ENCODE measurements at regions not wholly inside any gene's neighbourhood (a gene's known extent, or its start where the extent isn't known, plus 50 kb on each side); places are given as distances from the start of the nearest gene placed in this dataset.
"Not testable (repeated sequence)": the region's sequence is repeated elsewhere in the genome, so short reads cannot be mapped to it uniquely, and the experiment has no call there.

DNA sequence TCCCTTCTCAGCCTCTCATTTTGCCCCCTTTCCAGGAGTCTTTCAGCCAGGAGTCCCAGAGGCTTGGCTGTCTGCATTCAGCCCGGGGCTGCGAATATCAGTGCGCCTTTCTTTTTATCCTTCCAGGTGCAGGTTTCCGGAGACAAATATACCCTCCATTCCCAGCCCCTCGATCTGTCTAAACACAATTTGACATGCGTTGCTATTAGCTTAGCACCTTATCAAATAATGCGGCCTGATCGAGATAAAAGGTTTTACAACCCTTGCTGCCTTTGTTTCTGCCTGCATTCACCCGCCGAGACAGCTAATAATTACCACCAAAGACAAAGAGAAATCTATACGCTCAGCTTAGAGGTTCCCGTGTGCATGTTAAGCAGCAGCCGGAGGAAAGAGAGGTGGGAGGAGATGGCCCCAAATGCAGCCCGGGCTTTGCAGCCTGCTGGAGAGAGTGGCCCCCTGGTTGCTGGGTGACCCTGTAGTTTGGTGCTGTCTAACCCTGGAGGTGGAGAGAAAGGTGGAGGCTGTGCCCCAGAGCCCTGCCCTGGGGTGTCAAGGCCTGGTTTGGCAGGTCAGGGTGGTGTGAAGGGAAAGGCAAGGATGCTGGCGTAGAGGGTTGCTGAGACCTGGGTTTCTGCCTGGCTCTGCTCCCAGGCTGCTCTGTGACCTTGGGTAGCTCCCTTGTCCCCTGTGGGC, 185.3 kb downstream of the RPS24 start (continued):
- TF ChIP-seq CEBPB (IDR thresholded peaks at IDR 0.05; ENCODE audit: low read depth) (no peak), CBX3 (IDR thresholded peaks at IDR 0.05; ENCODE audit: low read depth) (no peak), SRF (IDR thresholded peaks at IDR 0.05; ENCODE audit: low read depth) (no peak), EZH2phosphoT487 (IDR thresholded peaks at IDR 0.05; ENCODE audit: borderline replicate concordance) (no peak), FOSL1 (IDR thresholded peaks at IDR 0.05; ENCODE audit: low read depth) (no peak)

DNA sequence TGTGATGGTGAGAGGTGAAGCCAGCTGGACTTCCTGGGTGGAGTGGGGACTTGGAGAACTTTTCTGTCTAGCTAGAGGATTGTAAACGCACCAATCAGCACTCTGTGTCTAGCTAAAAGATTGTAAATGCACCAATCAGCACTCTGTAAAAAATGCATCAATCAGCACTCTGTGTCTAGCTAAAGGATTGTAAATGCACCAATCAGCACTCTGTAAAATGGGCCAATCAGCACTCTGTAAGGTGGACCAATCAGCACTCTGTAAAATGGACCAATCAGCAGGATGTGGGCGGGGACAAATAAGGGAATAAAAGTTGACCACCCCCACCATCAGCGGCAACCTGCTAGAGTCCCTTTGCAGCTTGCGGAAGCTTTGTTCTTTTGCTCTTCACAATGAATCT, 185.9 kb downstream of the RPS24 start:
- DNase-seq (ENCODE audit: low read depth, low spot score); BruUV-seq (replicated peaks); H3K9me2 ChIP-seq (ENCODE audit: insufficient read depth); ATAC-seq; H3K9me3 ChIP-seq (ENCODE audit: control insufficient read depth in 1 of 2, insufficient read depth in 1 of 2, low read depth in 1 of 2, low read length in 2 of 2); H3K9ac ChIP-seq (ENCODE audit: low read length); H3K4me2 ChIP-seq (ENCODE audit: low read length); H3K79me2 ChIP-seq (ENCODE audit: insufficient read depth, low read length); H4K20me1 ChIP-seq (ENCODE audit: insufficient read depth); CTCF ChIA-PET; intact Hi-C loops (cut with micrococcal nuclease); H3K36me3 ChIP-seq (ENCODE audit: control insufficient read depth in 1 of 2, insufficient read depth in 2 of 2, low read length in 2 of 2); POLR2A ChIA-PET; H2AFZ ChIP-seq (ENCODE audit: low read depth, low read length, poor library complexity, severe bottlenecking); H3K4me1 ChIP-seq (ENCODE audit: control insufficient read depth in 1 of 2, insufficient read depth in 2 of 2, low read length in 2 of 2); RAD21 ChIA-PET (ENCODE audit: low non-redundant PET in 1 of 2, low total read pairs in 2 of 2, uncharacterized antibody in 2 of 2, unreplicated experiment in 2 of 2); H3K4me3 ChIP-seq (replicated peaks in 1 of 2; ENCODE audit: low read depth in 1 of 2, low read length in 2 of 2); H3K27ac ChIP-seq (ENCODE audit: low read depth, low read length): not testable (repeated sequence)
- H3K27me3 ChIP-seq (ENCODE audit: insufficient read depth, low read length), result peaks cover 33% of the 10 kb centered on the region; the same call in 1 of the 2 replicates

DNA sequence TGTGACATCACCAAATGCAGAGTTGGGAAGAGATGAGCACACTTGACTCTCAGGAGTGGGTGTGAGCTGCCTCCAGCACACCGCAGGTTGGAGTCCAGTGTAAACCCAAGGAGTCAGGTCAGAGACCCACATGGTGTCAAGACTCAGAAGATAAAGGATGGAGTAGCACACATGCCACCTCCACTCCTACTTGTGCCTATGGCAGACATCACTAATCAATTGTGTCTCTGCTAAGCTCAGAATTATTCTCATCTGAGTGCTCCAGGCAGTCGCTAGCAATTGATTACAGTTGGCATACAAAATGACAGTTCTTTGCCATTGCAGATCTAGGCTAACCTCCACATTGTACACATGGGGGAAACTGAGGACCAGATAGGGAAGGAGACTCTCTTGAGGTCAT, 187.1 kb downstream of the RPS24 start:
- RAD21 ChIA-PET (ENCODE audit: low non-redundant PET in 1 of 2, low total read pairs in 2 of 2, uncharacterized antibody in 2 of 2, unreplicated experiment in 2 of 2), result no interaction called here
- H3K79me2 ChIP-seq (ENCODE audit: insufficient read depth, low read length), result no peaks in the 10 kb centered on the region
- H3K4me3 ChIP-seq (replicated peaks in 1 of 2; ENCODE audit: low read depth in 1 of 2, low read length in 2 of 2), result no peak overlapping the region
- peaks cover 22% of the 10 kb centered on the region; the same call in 1 of the 2 replicates for H3K27me3 ChIP-seq (ENCODE audit: insufficient read depth, low read length)
- ATAC-seq (no peak), DNase-seq (ENCODE audit: low read depth, low spot score) (no peak)
- H3K4me1 ChIP-seq (ENCODE audit: control insufficient read depth in 1 of 2, insufficient read depth in 2 of 2, low read length in 2 of 2), result no peaks in the 10 kb centered on the region
- H2AFZ ChIP-seq (ENCODE audit: low read depth, low read length, poor library complexity, severe bottlenecking), result no peak overlapping the region
- intact Hi-C loops (cut with micrococcal nuclease), result no loop called here
- H3K36me3 ChIP-seq (ENCODE audit: control insufficient read depth in 1 of 2, insufficient read depth in 2 of 2, low read length in 2 of 2), result no peaks in the 10 kb centered on the region
- H3K9ac ChIP-seq (ENCODE audit: low read length), result no peak overlapping the region
- no peak overlapping the region for H3K4me2 ChIP-seq (ENCODE audit: low read length)
- CTCF ChIA-PET, result no interaction called here
- no peaks in the 10 kb centered on the region for H3K9me2 ChIP-seq (ENCODE audit: insufficient read depth)
- no peak overlapping the region for H3K27ac ChIP-seq (ENCODE audit: low read depth, low read length)
- POLR2A ChIA-PET, result no interaction called here
- BruUV-seq (replicated peaks), result no TSS peak
- no peaks in the 10 kb centered on the region for H3K9me3 ChIP-seq (ENCODE audit: control insufficient read depth in 1 of 2, insufficient read depth in 1 of 2, low read depth in 1 of 2, low read length in 2 of 2)
- H4K20me1 ChIP-seq (ENCODE audit: insufficient read depth), result no peaks in the 10 kb centered on the region
- no peak for TF ChIP-seq TCF7L2 (IDR thresholded peaks at IDR 0.05; ENCODE audit: borderline replicate concordance, extremely low read depth, insufficient read depth, insufficient read length)
- TF ChIP-seq, protein P1, sequence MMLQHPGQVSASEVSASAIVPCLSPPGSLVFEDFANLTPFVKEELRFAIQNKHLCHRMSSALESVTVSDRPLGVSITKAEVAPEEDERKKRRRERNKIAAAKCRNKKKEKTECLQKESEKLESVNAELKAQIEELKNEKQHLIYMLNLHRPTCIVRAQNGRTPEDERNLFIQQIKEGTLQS (IDR thresholded peaks at IDR 0.05), result no peak
- TF ChIP-seq EZH2phosphoT487 (IDR thresholded peaks at IDR 0.05; ENCODE audit: borderline replicate concordance), result no peak
- no peak for TF ChIP-seq CBX3 (IDR thresholded peaks at IDR 0.05; ENCODE audit: low read depth)
- TF ChIP-seq CEBPB (IDR thresholded peaks at IDR 0.05; ENCODE audit: low read depth), result no peak
- no peak for TF ChIP-seq EZH2 (IDR thresholded peaks at IDR 0.05)
- TF ChIP-seq SRF (IDR thresholded peaks at IDR 0.05; ENCODE audit: low read depth), result no peak
- TF ChIP-seq ZNF274 (IDR thresholded peaks at IDR 0.05; ENCODE audit: low read depth, low read length), result no peak
- no peak for TF ChIP-seq SP1 (IDR thresholded peaks at IDR 0.05; ENCODE audit: low read depth)
- TF ChIP-seq, protein P2, sequence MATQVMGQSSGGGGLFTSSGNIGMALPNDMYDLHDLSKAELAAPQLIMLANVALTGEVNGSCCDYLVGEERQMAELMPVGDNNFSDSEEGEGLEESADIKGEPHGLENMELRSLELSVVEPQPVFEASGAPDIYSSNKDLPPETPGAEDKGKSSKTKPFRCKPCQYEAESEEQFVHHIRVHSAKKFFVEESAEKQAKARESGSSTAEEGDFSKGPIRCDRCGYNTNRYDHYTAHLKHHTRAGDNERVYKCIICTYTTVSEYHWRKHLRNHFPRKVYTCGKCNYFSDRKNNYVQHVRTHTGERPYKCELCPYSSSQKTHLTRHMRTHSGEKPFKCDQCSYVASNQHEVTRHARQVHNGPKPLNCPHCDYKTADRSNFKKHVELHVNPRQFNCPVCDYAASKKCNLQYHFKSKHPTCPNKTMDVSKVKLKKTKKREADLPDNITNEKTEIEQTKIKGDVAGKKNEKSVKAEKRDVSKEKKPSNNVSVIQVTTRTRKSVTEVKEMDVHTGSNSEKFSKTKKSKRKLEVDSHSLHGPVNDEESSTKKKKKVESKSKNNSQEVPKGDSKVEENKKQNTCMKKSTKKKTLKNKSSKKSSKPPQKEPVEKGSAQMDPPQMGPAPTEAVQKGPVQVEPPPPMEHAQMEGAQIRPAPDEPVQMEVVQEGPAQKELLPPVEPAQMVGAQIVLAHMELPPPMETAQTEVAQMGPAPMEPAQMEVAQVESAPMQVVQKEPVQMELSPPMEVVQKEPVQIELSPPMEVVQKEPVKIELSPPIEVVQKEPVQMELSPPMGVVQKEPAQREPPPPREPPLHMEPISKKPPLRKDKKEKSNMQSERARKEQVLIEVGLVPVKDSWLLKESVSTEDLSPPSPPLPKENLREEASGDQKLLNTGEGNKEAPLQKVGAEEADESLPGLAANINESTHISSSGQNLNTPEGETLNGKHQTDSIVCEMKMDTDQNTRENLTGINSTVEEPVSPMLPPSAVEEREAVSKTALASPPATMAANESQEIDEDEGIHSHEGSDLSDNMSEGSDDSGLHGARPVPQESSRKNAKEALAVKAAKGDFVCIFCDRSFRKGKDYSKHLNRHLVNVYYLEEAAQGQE (IDR thresholded peaks at IDR 0.05; ENCODE audit: low read depth), result no peak
- no peak for TF ChIP-seq RAD21 (IDR thresholded peaks at IDR 0.05; ENCODE audit: low read depth)

Measured in HCT116 (cell line).